RPMI8226 (cell line): ENCODE measurements at regions not wholly inside any gene's neighbourhood (a gene's known extent, or its start where the extent isn't known, plus 50 kb on each side); places are given as distances from the start of the nearest gene placed in this dataset.
"Not testable (repeated sequence)": the region's sequence is repeated elsewhere in the genome, so short reads cannot be mapped to it uniquely, and the experiment has no call there.

ENCODE experiments used
- DNase-seq: peaks from one replicate; pipeline ENCODE4 v3.0.0-alpha.2; 2015

- no peak for DNase-seq
Observed at GRCh38 chr12:83276904-83277303, 590.2 kb downstream of the TMTC2 start.

GRCh38 chr12:83271201-83271600 lies 584.5 kb downstream of the TMTC2 start:
- DNase-seq: no peak

- DNase-seq: no peak
Observed at GRCh38 chr12:83265808-83266207, 579.1 kb downstream of the TMTC2 start.

- no peak for DNase-seq
Observed at GRCh38 chr12:83261998-83262397, 575.3 kb downstream of the TMTC2 start.

GRCh38 chr12:83260126-83260525 lies 573.4 kb downstream of the TMTC2 start:
- not testable (repeated sequence) for DNase-seq

GRCh38 chr12:83257726-83258125 lies 571.0 kb downstream of the TMTC2 start:
- DNase-seq: no peak

- DNase-seq: no peak
Observed at GRCh38 chr12:83256562-83256961, 569.9 kb downstream of the TMTC2 start.

GRCh38 chr12:83250866-83251265 lies 564.2 kb downstream of the TMTC2 start:
- no peak for DNase-seq

- DNase-seq: no peak
Observed at GRCh38 chr12:83245156-83245555, 558.5 kb downstream of the TMTC2 start.

- DNase-seq: no peak
Observed at GRCh38 chr12:83244001-83244400, 557.3 kb downstream of the TMTC2 start.

GRCh38 chr12:83233987-83234386 lies 547.3 kb downstream of the TMTC2 start:
- not testable (repeated sequence) for DNase-seq

- DNase-seq: not testable (repeated sequence)
Observed at GRCh38 chr12:83226960-83227359, 540.3 kb downstream of the TMTC2 start.

- DNase-seq: no peak
Observed at GRCh38 chr12:83225806-83226205, 539.1 kb downstream of the TMTC2 start.

GRCh38 chr12:83224012-83224411 lies 537.3 kb downstream of the TMTC2 start:
- no peak for DNase-seq

- no peak for DNase-seq
Observed at GRCh38 chr12:83220774-83221173, 534.1 kb downstream of the TMTC2 start.

- DNase-seq: no peak
Observed at GRCh38 chr12:83216230-83216629, 529.5 kb downstream of the TMTC2 start.

GRCh38 chr12:83214185-83214584 lies 527.5 kb downstream of the TMTC2 start:
- no peak for DNase-seq

GRCh38 chr12:83210933-83211332 lies 524.2 kb downstream of the TMTC2 start:
- no peak for DNase-seq

GRCh38 chr12:83199069-83199468 lies 512.4 kb downstream of the TMTC2 start:
- no peak for DNase-seq

- DNase-seq: no peak
Observed at GRCh38 chr12:83198291-83199015, 511.7 kb downstream of the TMTC2 start.

GRCh38 chr12:83197483-83197914 lies 510.8 kb downstream of the TMTC2 start:
- DNase-seq: no peak

- no peak for DNase-seq
Observed at GRCh38 chr12:83196694-83197350, 510.1 kb downstream of the TMTC2 start.

- no peak for DNase-seq
Observed at GRCh38 chr12:83190631-83191390, 504.1 kb downstream of the TMTC2 start.

- no peak for DNase-seq
Observed at GRCh38 chr12:83186419-83186818, 499.7 kb downstream of the TMTC2 start.
